ENCODE measurements at regions not wholly inside any gene's neighbourhood (a gene's known extent, or its start where the extent isn't known, plus 50 kb on each side); places are given as distances from the start of the nearest gene placed in this dataset.

GRCh38 chr15:61314427-61314826 is 85.3 kb upstream of the RORA start:
- H3K36me3 ChIP-seq (ENCODE audit: control insufficient read depth in 1 of 2, insufficient read depth in 2 of 2, low read length in 2 of 2) = no peaks in the 10 kb centered on the region
- no peak overlapping the region for H3K9ac ChIP-seq (ENCODE audit: low read length)
- intact Hi-C loops (cut with micrococcal nuclease) = no loop called here
- H3K4me1 ChIP-seq (ENCODE audit: control insufficient read depth in 1 of 2, insufficient read depth in 2 of 2, low read length in 2 of 2) = no peaks in the 10 kb centered on the region
- BruUV-seq (replicated peaks) = no TSS peak
- no peaks in the 10 kb centered on the region for H3K27me3 ChIP-seq (ENCODE audit: insufficient read depth, low read length)
- no peaks in the 10 kb centered on the region for H3K9me2 ChIP-seq (ENCODE audit: insufficient read depth)
- H3K4me2 ChIP-seq (ENCODE audit: low read length) = no peak overlapping the region
- POLR2A ChIA-PET = no interaction called here
- no peaks in the 10 kb centered on the region for H4K20me1 ChIP-seq (ENCODE audit: insufficient read depth)
- CTCF ChIA-PET = no interaction called here
- H3K27ac ChIP-seq (ENCODE audit: low read depth, low read length) = no peak overlapping the region
- H3K4me3 ChIP-seq (replicated peaks in 1 of 2; ENCODE audit: low read depth in 1 of 2, low read length in 2 of 2) = no peak overlapping the region
- no peak overlapping the region for H2AFZ ChIP-seq (ENCODE audit: low read depth, low read length, poor library complexity, severe bottlenecking)
- DNase-seq (ENCODE audit: low read depth, low spot score) (no peak), ATAC-seq (no peak)
- H3K79me2 ChIP-seq (ENCODE audit: insufficient read depth, low read length) = no peaks in the 10 kb centered on the region
- TF ChIP-seq EGR1 (IDR thresholded peaks at IDR 0.05; ENCODE audit: low read depth) (no peak), ZNF274 (IDR thresholded peaks at IDR 0.05; ENCODE audit: low read depth, low read length) (no peak), JUND (IDR thresholded peaks at IDR 0.05) (no peak), CTCF (IDR thresholded peaks at IDR 0.05 in 2 of 3, conservative IDR thresholded peaks at IDR 0.05 in 1 of 3; ENCODE audit: borderline replicate concordance in 1 of 3, insufficient read depth in 1 of 3, low read depth in 2 of 3, low read length in 2 of 3) (no peak)
- RAD21 ChIA-PET (ENCODE audit: low non-redundant PET in 1 of 2, low total read pairs in 2 of 2, uncharacterized antibody in 2 of 2, unreplicated experiment in 2 of 2) = no interaction called here
- H3K9me3 ChIP-seq (ENCODE audit: control insufficient read depth in 1 of 2, insufficient read depth in 1 of 2, low read depth in 1 of 2, low read length in 2 of 2) = peaks cover 0 to 7% of the 10 kb centered on the region in 2 experiments; a peak in 1 of 4 replicates

GRCh38 chr15:61309617-61310016 is 80.5 kb upstream of the RORA start:
- no TSS peak for BruUV-seq (replicated peaks)

More at GRCh38 chr15:61309617-61310016, 80.5 kb upstream of the RORA start:
- Histone ChIP-seq H3K27ac (ENCODE audit: low read depth, low read length) (no peak overlapping the region), H3K27me3 (ENCODE audit: insufficient read depth, low read length) (no peaks in the 10 kb centered on the region), H3K79me2 (ENCODE audit: insufficient read depth, low read length) (no peaks in the 10 kb centered on the region), H3K9me3 (ENCODE audit: control insufficient read depth in 1 of 2, insufficient read depth in 1 of 2, low read depth in 1 of 2, low read length in 2 of 2) (peaks cover 0 to 10% of the 10 kb centered on the region in 2 experiments; a peak in 1 of 4 replicates), H3K36me3 (ENCODE audit: control insufficient read depth in 1 of 2, insufficient read depth in 2 of 2, low read length in 2 of 2) (no peaks in the 10 kb centered on the region), H4K20me1 (ENCODE audit: insufficient read depth) (no peaks in the 10 kb centered on the region), H3K4me1 (ENCODE audit: control insufficient read depth in 1 of 2, insufficient read depth in 2 of 2, low read length in 2 of 2) (no peaks in the 10 kb centered on the region), H3K4me3 (replicated peaks in 1 of 2; ENCODE audit: low read depth in 1 of 2, low read length in 2 of 2) (no peak overlapping the region), H3K9ac (ENCODE audit: low read length) (no peak overlapping the region), H3K9me2 (ENCODE audit: insufficient read depth) (no peaks in the 10 kb centered on the region), H2AFZ (ENCODE audit: low read depth, low read length, poor library complexity, severe bottlenecking) (no peak overlapping the region), H3K4me2 (ENCODE audit: low read length) (no peak overlapping the region)
- intact Hi-C loops (cut with micrococcal nuclease) = no loop called here
- RAD21 ChIA-PET (ENCODE audit: low non-redundant PET in 1 of 2, low total read pairs in 2 of 2, uncharacterized antibody in 2 of 2, unreplicated experiment in 2 of 2) = no interaction called here
- ATAC-seq = no peak
- no peak for TF ChIP-seq ZNF274 (IDR thresholded peaks at IDR 0.05; ENCODE audit: low read depth, low read length)
- POLR2A ChIA-PET = no interaction called here
- no peak for DNase-seq (ENCODE audit: low read depth, low spot score)
- CTCF ChIA-PET = no interaction called here
